ENCODE measurements at regions not wholly inside any gene's neighbourhood (a gene's known extent, or its start where the extent isn't known, plus 50 kb on each side); places are given as distances from the start of the nearest gene placed in this dataset.

GRCh38 chr1:56310945-56311344, 268.4 kb downstream of the PLPP3 start:
- BruUV-seq (replicated peaks), result no TSS peak
- H3K36me3 ChIP-seq (ENCODE audit: insufficient read depth, low read length), result no peaks in the 10 kb centered on the region
- H3K9me2 ChIP-seq (ENCODE audit: insufficient read depth, low read length), result no peaks in the 10 kb centered on the region
- intact Hi-C loops (cut with micrococcal nuclease; ENCODE audit: unreplicated experiment), result no loop called here
- no peaks in the 10 kb centered on the region for H3K4me1 ChIP-seq (ENCODE audit: insufficient read depth, low read length, poor library complexity, severe bottlenecking)
- TF ChIP-seq, protein P1, sequence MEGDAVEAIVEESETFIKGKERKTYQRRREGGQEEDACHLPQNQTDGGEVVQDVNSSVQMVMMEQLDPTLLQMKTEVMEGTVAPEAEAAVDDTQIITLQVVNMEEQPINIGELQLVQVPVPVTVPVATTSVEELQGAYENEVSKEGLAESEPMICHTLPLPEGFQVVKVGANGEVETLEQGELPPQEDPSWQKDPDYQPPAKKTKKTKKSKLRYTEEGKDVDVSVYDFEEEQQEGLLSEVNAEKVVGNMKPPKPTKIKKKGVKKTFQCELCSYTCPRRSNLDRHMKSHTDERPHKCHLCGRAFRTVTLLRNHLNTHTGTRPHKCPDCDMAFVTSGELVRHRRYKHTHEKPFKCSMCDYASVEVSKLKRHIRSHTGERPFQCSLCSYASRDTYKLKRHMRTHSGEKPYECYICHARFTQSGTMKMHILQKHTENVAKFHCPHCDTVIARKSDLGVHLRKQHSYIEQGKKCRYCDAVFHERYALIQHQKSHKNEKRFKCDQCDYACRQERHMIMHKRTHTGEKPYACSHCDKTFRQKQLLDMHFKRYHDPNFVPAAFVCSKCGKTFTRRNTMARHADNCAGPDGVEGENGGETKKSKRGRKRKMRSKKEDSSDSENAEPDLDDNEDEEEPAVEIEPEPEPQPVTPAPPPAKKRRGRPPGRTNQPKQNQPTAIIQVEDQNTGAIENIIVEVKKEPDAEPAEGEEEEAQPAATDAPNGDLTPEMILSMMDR (conservative IDR thresholded peaks at IDR 0.05; ENCODE audit: low read length), result no peak
- TF ChIP-seq EZH2phosphoT487 (IDR thresholded peaks at IDR 0.05; ENCODE audit: borderline replicate concordance, low read depth, low read length), result no peak
- no peaks in the 10 kb centered on the region for H4K20me1 ChIP-seq (ENCODE audit: insufficient read depth, low read length)
- H3K79me2 ChIP-seq (ENCODE audit: insufficient read depth, low read depth, low read length), result no peaks in the 10 kb centered on the region
- DNase-seq (ENCODE audit: low spot score), result no peak
- no peak overlapping the region for H3K27ac ChIP-seq (ENCODE audit: low read depth, low read length, poor library complexity, severe bottlenecking)
- no peak overlapping the region for H3K4me3 ChIP-seq (ENCODE audit: low read depth, low read length, poor library complexity, severe bottlenecking)
- POLR2A ChIA-PET, result no interaction called here
- H3K4me2 ChIP-seq (ENCODE audit: low read length), result no peak overlapping the region
- CTCF ChIA-PET (ENCODE audit: unreplicated experiment), result no interaction called here
- no peaks in the 10 kb centered on the region for H3K9me3 ChIP-seq (ENCODE audit: low read length)
- no peak overlapping the region for H2AFZ ChIP-seq (ENCODE audit: low read length)

DNA sequence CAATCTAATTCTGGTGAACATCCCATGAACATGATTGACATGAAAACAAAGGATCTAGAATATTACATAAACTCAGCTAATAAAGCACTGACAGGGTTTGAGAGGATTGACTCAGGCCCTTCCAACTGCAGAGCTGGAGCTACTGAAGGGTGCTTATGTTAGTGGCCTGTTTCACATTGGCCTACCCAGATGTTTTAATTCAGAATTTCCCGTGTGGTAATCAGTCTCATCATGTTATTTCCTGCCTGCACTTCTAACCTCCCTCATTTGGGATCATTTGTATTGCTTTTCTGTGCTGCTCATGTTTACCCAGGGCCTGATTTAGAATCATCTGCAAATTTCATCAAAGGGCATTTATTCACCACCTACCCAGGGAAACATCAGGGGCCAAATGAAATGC, 270.3 kb downstream of the PLPP3 start:
- no peaks in the 10 kb centered on the region for H4K20me1 ChIP-seq (ENCODE audit: insufficient read depth, low read length)
- H3K9me2 ChIP-seq (ENCODE audit: insufficient read depth, low read length), result no peaks in the 10 kb centered on the region
- no TSS peak for BruUV-seq (replicated peaks)
- no peaks in the 10 kb centered on the region for H3K36me3 ChIP-seq (ENCODE audit: insufficient read depth, low read length)
- no peaks in the 10 kb centered on the region for H3K4me1 ChIP-seq (ENCODE audit: insufficient read depth, low read length, poor library complexity, severe bottlenecking)
- H2AFZ ChIP-seq (ENCODE audit: low read length), result no peak overlapping the region
- H3K79me2 ChIP-seq (ENCODE audit: insufficient read depth, low read depth, low read length), result no peaks in the 10 kb centered on the region
- intact Hi-C loops (cut with micrococcal nuclease; ENCODE audit: unreplicated experiment), result no loop called here
- no peak overlapping the region for H3K4me2 ChIP-seq (ENCODE audit: low read length)
- ChIA-PET CTCF (ENCODE audit: unreplicated experiment) (no interaction called here), POLR2A (no interaction called here)
- TF ChIP-seq, protein P1 (conservative IDR thresholded peaks at IDR 0.05; ENCODE audit: low read length), result no peak
- no peak for TF ChIP-seq EZH2phosphoT487 (IDR thresholded peaks at IDR 0.05; ENCODE audit: borderline replicate concordance, low read depth, low read length)
- no peak for DNase-seq (ENCODE audit: low spot score)
- H3K4me3 ChIP-seq (ENCODE audit: low read depth, low read length, poor library complexity, severe bottlenecking), result no peak overlapping the region
- H3K9me3 ChIP-seq (ENCODE audit: low read length), result no peaks in the 10 kb centered on the region
- H3K27ac ChIP-seq (ENCODE audit: low read depth, low read length, poor library complexity, severe bottlenecking), result no peak overlapping the region

GRCh38 chr1:56304975-56305374, 274.4 kb downstream of the PLPP3 start:
- POLR2A ChIA-PET, result no interaction called here

More at GRCh38 chr1:56304975-56305374, 274.4 kb downstream of the PLPP3 start:
- TF ChIP-seq EZH2phosphoT487 (IDR thresholded peaks at IDR 0.05; ENCODE audit: borderline replicate concordance, low read depth, low read length), result no peak
- TF ChIP-seq, protein P1 (conservative IDR thresholded peaks at IDR 0.05; ENCODE audit: low read length), result no peak
- intact Hi-C loops (cut with micrococcal nuclease; ENCODE audit: unreplicated experiment), result no loop called here
- CTCF ChIA-PET (ENCODE audit: unreplicated experiment), result no interaction called here
- H3K4me1 ChIP-seq (ENCODE audit: insufficient read depth, low read length, poor library complexity, severe bottlenecking), result no peaks in the 10 kb centered on the region
- H3K79me2 ChIP-seq (ENCODE audit: insufficient read depth, low read depth, low read length), result no peaks in the 10 kb centered on the region
- H4K20me1 ChIP-seq (ENCODE audit: insufficient read depth, low read length), result no peaks in the 10 kb centered on the region
- H3K9me2 ChIP-seq (ENCODE audit: insufficient read depth, low read length), result no peaks in the 10 kb centered on the region
- DNase-seq (ENCODE audit: low spot score), result no peak
- no peak overlapping the region for H3K27ac ChIP-seq (ENCODE audit: low read depth, low read length, poor library complexity, severe bottlenecking)
- no peaks in the 10 kb centered on the region for H3K9me3 ChIP-seq (ENCODE audit: low read length)
- BruUV-seq (replicated peaks), result no TSS peak
- no peak overlapping the region for H3K4me2 ChIP-seq (ENCODE audit: low read length)
- no peak overlapping the region for H2AFZ ChIP-seq (ENCODE audit: low read length)
- H3K4me3 ChIP-seq (ENCODE audit: low read depth, low read length, poor library complexity, severe bottlenecking), result no peak overlapping the region
- H3K36me3 ChIP-seq (ENCODE audit: insufficient read depth, low read length), result no peaks in the 10 kb centered on the region
